ENCODE measurements at regions not wholly inside any gene's neighbourhood (a gene's known extent, or its start where the extent isn't known, plus 50 kb on each side); places are given as distances from the start of the nearest gene placed in this dataset.
A peak's percentile ranks its signal among the peaks of the same experiment; 100 is the strongest.

DNA sequence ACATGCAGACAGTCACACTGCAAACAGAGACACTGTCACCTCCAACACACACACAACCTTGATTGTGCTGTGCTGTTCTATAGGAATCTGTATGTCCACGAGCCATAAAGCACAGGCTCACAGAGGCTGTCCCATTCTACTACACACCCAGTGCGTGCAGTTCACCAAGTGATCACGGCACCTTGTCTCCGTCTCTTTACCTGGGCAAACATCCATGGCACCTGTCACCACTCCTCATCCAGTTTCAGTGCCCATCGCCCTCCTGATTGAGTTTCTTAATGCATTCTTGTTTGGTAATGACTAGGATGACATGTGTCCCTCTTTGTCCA lies 65.8 kb upstream of the STMND1 start:
- DNase-seq (ENCODE audit: low read depth) = no peak
- no peak overlapping the region for H3K4me3 ChIP-seq (ENCODE audit: control insufficient read depth, low read depth, low read length)
- TF ChIP-seq, protein P1, sequence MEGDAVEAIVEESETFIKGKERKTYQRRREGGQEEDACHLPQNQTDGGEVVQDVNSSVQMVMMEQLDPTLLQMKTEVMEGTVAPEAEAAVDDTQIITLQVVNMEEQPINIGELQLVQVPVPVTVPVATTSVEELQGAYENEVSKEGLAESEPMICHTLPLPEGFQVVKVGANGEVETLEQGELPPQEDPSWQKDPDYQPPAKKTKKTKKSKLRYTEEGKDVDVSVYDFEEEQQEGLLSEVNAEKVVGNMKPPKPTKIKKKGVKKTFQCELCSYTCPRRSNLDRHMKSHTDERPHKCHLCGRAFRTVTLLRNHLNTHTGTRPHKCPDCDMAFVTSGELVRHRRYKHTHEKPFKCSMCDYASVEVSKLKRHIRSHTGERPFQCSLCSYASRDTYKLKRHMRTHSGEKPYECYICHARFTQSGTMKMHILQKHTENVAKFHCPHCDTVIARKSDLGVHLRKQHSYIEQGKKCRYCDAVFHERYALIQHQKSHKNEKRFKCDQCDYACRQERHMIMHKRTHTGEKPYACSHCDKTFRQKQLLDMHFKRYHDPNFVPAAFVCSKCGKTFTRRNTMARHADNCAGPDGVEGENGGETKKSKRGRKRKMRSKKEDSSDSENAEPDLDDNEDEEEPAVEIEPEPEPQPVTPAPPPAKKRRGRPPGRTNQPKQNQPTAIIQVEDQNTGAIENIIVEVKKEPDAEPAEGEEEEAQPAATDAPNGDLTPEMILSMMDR (conservative IDR thresholded peaks at IDR 0.05; ENCODE audit: control insufficient read depth, insufficient read depth, low read depth, low read length) = no peak

DNA sequence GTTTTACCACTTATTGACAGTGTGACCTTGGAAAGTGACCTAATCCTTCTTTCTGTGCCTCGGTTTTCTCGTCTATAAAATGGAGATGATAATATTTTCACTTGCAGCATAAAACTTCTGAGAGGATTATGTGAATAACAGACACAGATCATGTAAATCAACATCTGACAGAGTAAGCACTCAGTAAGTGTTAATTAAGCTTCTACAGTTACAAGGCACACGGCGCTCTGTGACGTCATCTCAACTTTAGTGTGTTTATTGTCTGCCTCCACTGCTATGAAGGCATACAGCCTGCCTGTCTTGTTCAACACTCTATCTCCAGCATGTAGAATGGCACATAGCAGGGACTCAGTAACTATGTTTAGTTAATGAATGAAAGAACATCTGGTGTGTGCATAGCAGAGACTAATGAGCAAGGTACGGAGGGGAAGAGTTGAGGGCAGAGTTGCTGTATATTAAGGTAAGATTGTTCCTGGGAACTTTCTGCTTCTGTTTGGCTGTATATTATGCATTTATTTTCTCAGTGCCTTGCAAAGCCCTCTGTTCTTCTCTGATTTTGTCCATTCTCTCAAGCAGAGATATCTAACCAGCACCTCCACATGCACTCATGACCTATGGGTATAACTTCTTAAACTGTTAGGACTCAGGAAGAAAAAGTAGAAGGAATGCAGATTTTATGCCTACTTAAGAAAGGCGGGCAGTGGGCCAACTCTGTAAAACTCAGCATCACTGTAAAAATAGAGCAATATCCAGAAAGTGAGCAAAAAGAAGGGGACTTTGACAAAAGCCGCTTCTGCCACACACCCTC lies 66.4 kb upstream of the STMND1 start:
- DNase-seq (ENCODE audit: low read depth) = no peak
- H3K4me3 ChIP-seq (ENCODE audit: control insufficient read depth, low read depth, low read length) = no peak overlapping the region
- TF ChIP-seq, protein P1 (conservative IDR thresholded peaks at IDR 0.05; ENCODE audit: control insufficient read depth, insufficient read depth, low read depth, low read length) = no peak

DNA sequence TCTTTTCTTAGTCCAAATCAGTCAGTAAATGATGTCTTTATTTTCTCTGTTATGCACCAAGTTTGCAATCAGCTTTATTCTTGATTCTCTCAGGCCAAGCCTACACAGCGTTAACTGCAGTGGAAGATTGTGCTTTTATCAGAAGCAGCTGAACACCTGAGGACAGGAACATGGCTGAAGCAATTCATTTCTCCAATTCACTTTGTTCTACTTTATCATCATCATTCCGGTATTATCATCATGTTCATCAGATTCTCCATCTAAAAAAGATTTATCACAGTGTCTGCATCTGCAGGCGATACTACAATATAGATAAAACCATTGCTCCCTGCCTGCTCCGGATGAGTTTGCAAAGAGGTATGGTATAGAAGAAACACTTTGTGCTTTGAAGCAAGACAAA lies 68.1 kb upstream of the STMND1 start:
- TF ChIP-seq, protein P1 (conservative IDR thresholded peaks at IDR 0.05; ENCODE audit: control insufficient read depth, insufficient read depth, low read depth, low read length) = no peak
- no peak overlapping the region for H3K4me3 ChIP-seq (ENCODE audit: control insufficient read depth, low read depth, low read length)
- DNase-seq (ENCODE audit: low read depth) = no peak

DNA sequence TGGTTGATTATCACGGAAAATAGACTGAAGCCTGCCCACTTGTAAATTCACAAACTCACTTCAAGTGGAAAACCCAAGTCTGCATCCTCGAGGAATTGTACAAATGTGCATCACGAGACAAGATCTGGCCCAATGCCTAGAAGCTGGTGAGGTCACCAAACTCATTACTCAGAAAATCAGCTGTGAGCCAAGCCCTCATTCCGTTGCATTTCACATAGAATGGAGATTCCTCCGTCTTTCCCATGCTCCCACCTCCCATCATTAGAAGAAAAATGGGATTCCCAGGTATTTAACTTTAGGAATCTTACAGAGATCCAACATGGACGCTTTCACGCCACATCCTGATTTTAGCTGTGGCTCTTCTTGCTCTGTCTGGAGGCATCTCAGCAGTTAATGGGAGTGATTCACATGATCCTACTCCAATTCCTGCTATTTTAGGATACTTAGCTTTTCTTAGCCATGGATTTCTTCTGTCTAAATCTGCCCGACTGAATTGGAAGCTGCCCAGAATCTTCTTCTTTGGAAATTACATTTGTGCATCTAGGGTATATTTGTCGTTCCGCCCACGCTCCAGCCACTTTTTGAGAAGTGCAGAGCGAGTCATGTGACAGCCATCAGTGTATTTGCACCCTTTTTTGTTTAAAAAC lies 68.7 kb upstream of the STMND1 start:
- TF ChIP-seq, protein P1 (conservative IDR thresholded peaks at IDR 0.05; ENCODE audit: control insufficient read depth, insufficient read depth, low read depth, low read length) = no peak
- peak overlapping the region; percentile 36 for H3K4me3 ChIP-seq (ENCODE audit: control insufficient read depth, low read depth, low read length)
- peak; percentile 96 for DNase-seq (ENCODE audit: low read depth)

DNA sequence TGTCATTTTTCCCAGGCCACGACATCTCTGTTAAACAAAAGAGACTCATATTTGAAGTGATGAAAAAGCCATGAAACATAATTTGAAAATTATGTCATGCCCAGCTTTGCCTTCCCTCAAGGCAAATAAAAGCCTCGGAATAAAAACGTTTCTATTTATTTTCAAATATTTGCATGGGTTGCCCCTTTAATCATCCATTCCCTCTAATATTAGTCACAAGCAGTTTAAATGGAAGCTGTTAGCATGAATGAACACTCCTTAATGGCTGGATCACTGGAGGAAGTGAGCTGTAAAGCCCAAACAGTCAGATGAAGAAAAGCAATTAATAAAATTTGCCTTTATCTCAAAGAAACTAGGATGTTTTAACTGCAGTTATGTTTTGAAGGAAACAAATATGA lies 69.3 kb upstream of the STMND1 start:
- no peak overlapping the region for H3K4me3 ChIP-seq (ENCODE audit: control insufficient read depth, low read depth, low read length)
- DNase-seq (ENCODE audit: low read depth) = peak; percentile 75
- TF ChIP-seq, protein P1 (conservative IDR thresholded peaks at IDR 0.05; ENCODE audit: control insufficient read depth, insufficient read depth, low read depth, low read length) = no peak

DNA sequence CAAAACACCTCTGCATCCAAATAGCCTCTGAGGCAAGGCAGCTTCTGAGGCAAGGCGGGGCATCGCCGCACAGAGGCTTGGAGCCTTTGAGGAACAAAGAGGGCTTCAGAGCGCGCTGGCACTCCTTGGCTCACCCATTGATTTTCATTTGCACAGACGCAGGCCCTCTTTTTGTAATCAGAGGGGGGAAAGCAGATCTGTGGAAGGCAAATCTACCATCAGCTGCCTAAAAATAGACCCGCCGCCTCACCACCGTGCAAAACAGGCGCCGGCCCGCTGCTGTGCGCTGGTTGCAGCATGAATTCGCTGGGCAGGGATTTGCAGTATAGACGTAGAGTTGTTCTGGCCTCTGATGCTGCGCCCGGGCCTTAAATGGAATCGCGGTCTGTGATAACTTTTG lies 69.9 kb upstream of the STMND1 start:
- DNase-seq (ENCODE audit: low read depth) = no peak
- TF ChIP-seq, protein P1 (conservative IDR thresholded peaks at IDR 0.05; ENCODE audit: control insufficient read depth, insufficient read depth, low read depth, low read length) = no peak
- no peak overlapping the region for H3K4me3 ChIP-seq (ENCODE audit: control insufficient read depth, low read depth, low read length)

Measured in fibroblast of mammary gland (primary cell).